ENCODE measurements at regions not wholly inside any gene's neighbourhood (a gene's known extent, or its start where the extent isn't known, plus 50 kb on each side); places are given as distances from the start of the nearest gene placed in this dataset.
"Not testable (repeated sequence)": the region's sequence is repeated elsewhere in the genome, so short reads cannot be mapped to it uniquely, and the experiment has no call there.

GRCh38 chr4:33998291-33998690 lies 2246.0 kb downstream of the ARAP2 start:
- WGBS, 2 donors, result 73% methylated on average over 3 of the region's 3 CpGs
- Histone ChIP-seq H3K4me1 (no peaks in the 10 kb centered on the region), H3K4me3 (no peak overlapping the region), H3K9me3 (no peaks in the 10 kb centered on the region), H3K36me3 (ENCODE audit: low read depth, missing control alignments) (no peaks in the 10 kb centered on the region), H3K27ac (no peak overlapping the region), H3K27me3 (no peaks in the 10 kb centered on the region)
- TF ChIP-seq, protein P1, sequence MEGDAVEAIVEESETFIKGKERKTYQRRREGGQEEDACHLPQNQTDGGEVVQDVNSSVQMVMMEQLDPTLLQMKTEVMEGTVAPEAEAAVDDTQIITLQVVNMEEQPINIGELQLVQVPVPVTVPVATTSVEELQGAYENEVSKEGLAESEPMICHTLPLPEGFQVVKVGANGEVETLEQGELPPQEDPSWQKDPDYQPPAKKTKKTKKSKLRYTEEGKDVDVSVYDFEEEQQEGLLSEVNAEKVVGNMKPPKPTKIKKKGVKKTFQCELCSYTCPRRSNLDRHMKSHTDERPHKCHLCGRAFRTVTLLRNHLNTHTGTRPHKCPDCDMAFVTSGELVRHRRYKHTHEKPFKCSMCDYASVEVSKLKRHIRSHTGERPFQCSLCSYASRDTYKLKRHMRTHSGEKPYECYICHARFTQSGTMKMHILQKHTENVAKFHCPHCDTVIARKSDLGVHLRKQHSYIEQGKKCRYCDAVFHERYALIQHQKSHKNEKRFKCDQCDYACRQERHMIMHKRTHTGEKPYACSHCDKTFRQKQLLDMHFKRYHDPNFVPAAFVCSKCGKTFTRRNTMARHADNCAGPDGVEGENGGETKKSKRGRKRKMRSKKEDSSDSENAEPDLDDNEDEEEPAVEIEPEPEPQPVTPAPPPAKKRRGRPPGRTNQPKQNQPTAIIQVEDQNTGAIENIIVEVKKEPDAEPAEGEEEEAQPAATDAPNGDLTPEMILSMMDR (IDR thresholded peaks at IDR 0.05), result no peak
- DNase-seq, result no peak
- intact Hi-C loops (cut with DNase I; ENCODE audit: low total_unique reads), result no loop called here

- Histone ChIP-seq H3K27me3 (no peaks in the 10 kb centered on the region), H3K4me1 (no peaks in the 10 kb centered on the region), H3K4me3 (no peak overlapping the region), H3K27ac (no peak overlapping the region), H3K36me3 (ENCODE audit: low read depth, missing control alignments) (no peaks in the 10 kb centered on the region), H3K9me3 (no peaks in the 10 kb centered on the region)
- DNase-seq, result no peak
- TF ChIP-seq, protein P1 (IDR thresholded peaks at IDR 0.05), result no peak
- no peak for TF ChIP-seq POLR2A (IDR thresholded peaks at IDR 0.05)
- WGBS, 2 donors, result 77 to 81% methylated on average over 3 of the region's 3 CpGs
- intact Hi-C loops (cut with DNase I; ENCODE audit: low total_unique reads), result no loop called here
Measured at GRCh38 chr4:34000356-34000755, 2244.0 kb downstream of the ARAP2 start.

GRCh38 chr4:34006540-34006939 lies 2237.8 kb downstream of the ARAP2 start:
- H3K4me3 ChIP-seq; intact Hi-C loops (cut with DNase I; ENCODE audit: low total_unique reads); H3K27ac ChIP-seq; DNase-seq; H3K9me3 ChIP-seq; H3K36me3 ChIP-seq (ENCODE audit: low read depth, missing control alignments); H3K27me3 ChIP-seq; H3K4me1 ChIP-seq: not testable (repeated sequence)
- WGBS, 2 donors, result 75 to 93% methylated on average over 1 of the region's 1 CpG

DNA sequence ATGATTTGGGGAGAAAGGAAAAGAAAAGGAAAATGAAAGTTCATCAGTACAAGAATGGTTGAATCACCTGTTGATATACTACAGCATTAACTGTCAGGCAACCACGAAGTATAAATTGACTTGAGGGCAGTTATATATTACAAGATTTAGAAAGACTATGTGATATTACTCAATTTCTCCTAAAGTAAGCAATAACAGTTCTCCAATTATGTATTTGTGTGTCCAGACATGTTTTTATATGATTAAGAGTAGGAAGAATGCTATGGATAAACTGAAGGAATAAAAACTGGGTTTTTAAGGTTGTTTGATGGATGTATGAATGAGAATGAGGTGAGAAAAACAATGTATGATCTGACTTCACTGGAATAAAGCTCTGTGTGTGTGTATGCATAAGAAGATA lies 2234.4 kb downstream of the ARAP2 start:
- TF ChIP-seq, protein P1 (IDR thresholded peaks at IDR 0.05), result no peak
- no peak for TF ChIP-seq POLR2A (IDR thresholded peaks at IDR 0.05)
- H3K27me3 ChIP-seq, result no peaks in the 10 kb centered on the region
- no peak overlapping the region for H3K4me3 ChIP-seq
- DNase-seq, result no peak
- no peaks in the 10 kb centered on the region for H3K36me3 ChIP-seq (ENCODE audit: low read depth, missing control alignments)
- no peaks in the 10 kb centered on the region for H3K4me1 ChIP-seq
- H3K27ac ChIP-seq, result no peak overlapping the region
- intact Hi-C loops (cut with DNase I; ENCODE audit: low total_unique reads), result no loop called here
- WGBS, 2 donors, result 61 to 68% methylated on average over 1 of the region's 1 CpG
- no peaks in the 10 kb centered on the region for H3K9me3 ChIP-seq

- Histone ChIP-seq H3K4me3 (no peak overlapping the region), H3K4me1 (no peaks in the 10 kb centered on the region), H3K27me3 (no peaks in the 10 kb centered on the region), H3K27ac (no peak overlapping the region), H3K9me3 (no peaks in the 10 kb centered on the region), H3K36me3 (ENCODE audit: low read depth, missing control alignments) (no peaks in the 10 kb centered on the region)
- TF ChIP-seq, protein P1 (IDR thresholded peaks at IDR 0.05), result no peak
- TF ChIP-seq POLR2A (IDR thresholded peaks at IDR 0.05), result no peak
- no peak for DNase-seq
- intact Hi-C loops (cut with DNase I; ENCODE audit: low total_unique reads), result no loop called here
- 63 to 72% methylated on average over 6 of the region's 6 CpGs for WGBS, 2 donors
Measured at GRCh38 chr4:34010751-34011519, 2233.4 kb downstream of the ARAP2 start.
